ENCODE measurements at regions not wholly inside any gene's neighbourhood (a gene's known extent, or its start where the extent isn't known, plus 50 kb on each side); places are given as distances from the start of the nearest gene placed in this dataset.

DNA sequence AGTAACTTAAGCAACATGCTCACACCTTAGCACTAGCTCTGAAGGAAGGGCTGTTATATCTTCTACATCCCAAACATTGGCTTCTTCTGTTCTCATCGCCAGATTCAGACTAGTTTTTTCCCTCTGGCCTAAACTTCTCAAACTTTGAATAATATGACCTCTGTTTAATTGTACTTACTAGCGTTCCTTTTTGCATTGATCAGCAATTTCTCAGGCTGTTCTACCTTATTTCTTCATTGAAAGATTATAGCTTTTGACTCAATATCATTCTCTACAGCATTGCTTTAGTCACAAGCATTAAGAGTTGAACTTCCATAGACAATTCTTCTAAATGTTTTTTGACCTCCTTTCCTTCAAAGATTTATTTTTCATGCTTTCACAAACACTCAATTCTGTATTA is 659.2 kb downstream of the PCDH7 start:
- TF ChIP-seq, protein P1, sequence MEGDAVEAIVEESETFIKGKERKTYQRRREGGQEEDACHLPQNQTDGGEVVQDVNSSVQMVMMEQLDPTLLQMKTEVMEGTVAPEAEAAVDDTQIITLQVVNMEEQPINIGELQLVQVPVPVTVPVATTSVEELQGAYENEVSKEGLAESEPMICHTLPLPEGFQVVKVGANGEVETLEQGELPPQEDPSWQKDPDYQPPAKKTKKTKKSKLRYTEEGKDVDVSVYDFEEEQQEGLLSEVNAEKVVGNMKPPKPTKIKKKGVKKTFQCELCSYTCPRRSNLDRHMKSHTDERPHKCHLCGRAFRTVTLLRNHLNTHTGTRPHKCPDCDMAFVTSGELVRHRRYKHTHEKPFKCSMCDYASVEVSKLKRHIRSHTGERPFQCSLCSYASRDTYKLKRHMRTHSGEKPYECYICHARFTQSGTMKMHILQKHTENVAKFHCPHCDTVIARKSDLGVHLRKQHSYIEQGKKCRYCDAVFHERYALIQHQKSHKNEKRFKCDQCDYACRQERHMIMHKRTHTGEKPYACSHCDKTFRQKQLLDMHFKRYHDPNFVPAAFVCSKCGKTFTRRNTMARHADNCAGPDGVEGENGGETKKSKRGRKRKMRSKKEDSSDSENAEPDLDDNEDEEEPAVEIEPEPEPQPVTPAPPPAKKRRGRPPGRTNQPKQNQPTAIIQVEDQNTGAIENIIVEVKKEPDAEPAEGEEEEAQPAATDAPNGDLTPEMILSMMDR (IDR thresholded peaks at IDR 0.05; ENCODE audit: control insufficient read depth, extremely low read depth, insufficient read depth), result no peak
- no peak for DNase-seq (ENCODE audit: low read depth)
- H3K4me3 ChIP-seq (ENCODE audit: low read depth, low read length), result no peak overlapping the region

DNA sequence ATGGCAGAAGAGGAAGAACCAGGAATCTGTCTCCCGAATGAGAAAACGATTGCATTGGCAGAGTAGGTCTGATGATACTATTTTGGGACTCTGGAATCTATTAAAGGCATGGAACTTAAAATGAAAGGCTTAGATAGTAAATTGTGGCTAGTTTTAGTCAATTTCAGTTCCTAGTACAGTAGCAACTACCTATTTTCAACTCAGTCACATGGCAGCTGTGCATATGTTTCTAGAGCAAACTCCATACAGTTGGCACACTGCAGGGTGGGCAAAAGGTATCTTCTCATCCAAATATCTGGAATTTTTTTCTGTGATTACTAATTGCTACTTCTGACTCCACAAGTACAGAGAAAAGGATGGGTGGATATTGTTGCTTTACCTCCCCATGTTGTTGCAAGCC is 663.6 kb downstream of the PCDH7 start:
- DNase-seq (ENCODE audit: low read depth), result no peak

DNA sequence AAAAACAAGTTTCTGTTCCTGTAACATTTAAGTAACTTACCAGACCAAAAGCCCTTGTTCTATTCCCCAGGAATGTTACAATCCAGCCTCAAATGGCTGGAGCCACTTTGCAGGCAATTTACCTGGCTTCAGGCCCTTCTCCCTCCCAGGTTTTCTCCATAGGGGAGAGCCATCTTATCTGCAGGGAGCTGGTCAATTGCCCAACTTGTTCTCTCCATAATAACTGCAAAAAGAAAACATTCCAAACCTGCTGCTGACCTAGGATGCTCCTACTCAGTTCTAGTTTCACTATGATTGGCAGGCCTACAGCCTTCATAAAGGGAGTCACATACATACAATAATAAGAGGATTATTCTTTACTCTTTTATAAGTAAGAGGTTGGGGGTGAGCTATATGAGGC is 670.7 kb downstream of the PCDH7 start:
- H3K4me3 ChIP-seq (ENCODE audit: low read depth, low read length), result no peak overlapping the region
- DNase-seq (ENCODE audit: low read depth), result no peak
- TF ChIP-seq, protein P1 (IDR thresholded peaks at IDR 0.05; ENCODE audit: control insufficient read depth, extremely low read depth, insufficient read depth), result no peak

More for the DNA sequence above, 663.6 kb downstream of the PCDH7 start:
- no peak overlapping the region for H3K4me3 ChIP-seq (ENCODE audit: low read depth, low read length)
- TF ChIP-seq, protein P1 (IDR thresholded peaks at IDR 0.05; ENCODE audit: control insufficient read depth, extremely low read depth, insufficient read depth), result no peak

DNA sequence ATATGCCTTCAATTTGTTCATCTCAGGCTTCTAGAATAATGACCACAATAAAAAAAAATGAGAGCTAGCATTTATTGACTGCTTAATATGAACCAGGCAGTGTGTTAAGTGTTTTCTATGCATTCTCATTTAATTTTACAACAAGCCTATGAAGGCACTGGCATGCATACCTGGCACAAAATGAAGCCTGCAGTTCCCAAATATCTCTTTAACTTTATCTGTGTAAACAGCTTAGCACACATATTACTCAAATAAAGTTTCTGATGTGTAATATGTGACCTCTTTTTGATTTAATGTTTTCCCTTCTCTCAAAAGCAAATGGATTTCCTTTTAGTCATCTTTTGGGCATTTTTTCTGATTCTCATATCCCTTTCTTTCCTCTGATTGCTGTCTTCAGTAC is 671.8 kb downstream of the PCDH7 start:
- DNase-seq (ENCODE audit: low read depth), result peak; percentile 90
- H3K4me3 ChIP-seq (ENCODE audit: low read depth, low read length), result no peak overlapping the region
- TF ChIP-seq, protein P1 (IDR thresholded peaks at IDR 0.05; ENCODE audit: control insufficient read depth, extremely low read depth, insufficient read depth), result no peak

DNA sequence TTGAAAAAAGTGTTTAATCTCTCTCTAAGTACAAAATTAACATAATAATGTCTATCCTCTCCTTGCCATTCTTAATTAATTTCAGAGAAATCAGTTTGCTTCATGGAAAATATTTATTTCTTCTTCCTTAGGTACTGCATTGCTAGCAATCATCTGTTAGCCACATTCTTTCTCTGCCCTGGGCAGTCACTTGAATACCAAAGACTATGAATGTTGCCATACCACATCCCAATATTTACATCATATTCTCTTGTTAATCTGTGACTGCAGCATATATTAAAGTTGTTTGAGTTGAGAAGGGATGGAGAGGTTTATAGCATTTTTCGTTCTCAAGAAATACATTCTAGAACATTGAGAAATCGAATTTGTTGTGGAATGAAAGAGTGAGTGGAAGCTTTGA is 672.8 kb downstream of the PCDH7 start:
- TF ChIP-seq, protein P1 (IDR thresholded peaks at IDR 0.05; ENCODE audit: control insufficient read depth, extremely low read depth, insufficient read depth), result no peak
- H3K4me3 ChIP-seq (ENCODE audit: low read depth, low read length), result no peak overlapping the region
- DNase-seq (ENCODE audit: low read depth), result no peak

DNA sequence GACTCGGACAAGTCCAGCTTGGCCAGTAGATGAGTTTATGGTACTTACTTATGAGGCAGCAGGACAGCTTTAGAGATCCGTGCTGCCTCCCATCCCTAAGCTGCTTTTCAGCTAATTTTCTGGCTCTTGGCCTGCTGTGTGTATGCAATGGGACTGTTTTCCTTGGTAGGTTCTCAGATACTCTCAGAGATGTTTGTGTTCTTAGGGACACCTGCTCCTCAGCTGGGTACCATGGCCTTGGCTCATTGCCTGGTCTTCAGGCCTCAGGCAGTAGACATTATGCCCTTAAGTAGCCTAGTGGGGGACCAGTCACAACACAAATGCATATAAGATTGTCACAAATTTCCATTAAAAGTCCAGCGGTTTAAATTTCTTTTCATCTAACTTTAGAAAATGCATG is 688.0 kb downstream of the PCDH7 start:
- DNase-seq (ENCODE audit: low read depth), result no peak
- H3K4me3 ChIP-seq (ENCODE audit: low read depth, low read length), result no peak overlapping the region
- TF ChIP-seq, protein P1 (IDR thresholded peaks at IDR 0.05; ENCODE audit: control insufficient read depth, extremely low read depth, insufficient read depth), result no peak

DNA sequence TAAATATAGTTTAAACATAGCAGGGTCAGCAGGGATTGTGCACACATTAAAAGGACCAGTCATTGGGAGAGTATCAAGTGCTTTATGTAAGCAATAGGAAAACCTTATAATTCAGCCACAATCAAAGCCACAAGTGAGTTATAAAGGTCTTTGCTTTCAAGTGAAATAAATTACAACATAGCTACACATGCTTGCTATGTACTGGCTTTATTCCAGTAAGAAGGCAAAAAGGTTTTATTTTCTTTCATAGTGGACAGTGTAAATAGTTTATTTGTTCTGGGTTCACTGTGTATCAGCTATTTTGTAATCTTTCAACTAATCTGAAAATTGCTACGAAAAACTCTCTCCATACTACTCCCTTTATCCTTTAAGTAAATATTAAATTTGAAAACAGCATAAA is 691.4 kb downstream of the PCDH7 start:
- peak; percentile 76 for DNase-seq (ENCODE audit: low read depth)
- TF ChIP-seq, protein P1 (IDR thresholded peaks at IDR 0.05; ENCODE audit: control insufficient read depth, extremely low read depth, insufficient read depth), result no peak

More for the DNA sequence above, 691.4 kb downstream of the PCDH7 start:
- H3K4me3 ChIP-seq (ENCODE audit: low read depth, low read length), result no peak overlapping the region

All from LNCaP clone FGC (cell line).